Neuronal stem cell (in vitro differentiated cells): ENCODE measurements at regions not wholly inside any gene's neighbourhood (a gene's known extent, or its start where the extent isn't known, plus 50 kb on each side); places are given as distances from the start of the nearest gene placed in this dataset.

Experiments used
- DNase-seq: peaks from one replicate; pipeline ENCODE4 v3.0.0-alpha.2; 2013; ENCODE audit warnings: low spot score
- H2AFZ ChIP-seq: one replicate; pipeline ENCODE4 v1.6.1; 2013; ENCODE audit warnings: mild to moderate bottlenecking, low read length, inconsistent platforms
- H2AK5ac ChIP-seq: 2 replicates; pipeline ENCODE4 v1.6.1; 2013; ENCODE audit warnings: low read depth, mild to moderate bottlenecking, inconsistent platforms, low read length, moderate library complexity, mixed read lengths
- H2BK120ac ChIP-seq: 2 replicates; pipeline ENCODE4 v1.6.1; 2013; ENCODE audit warnings: low read depth, mild to moderate bottlenecking, inconsistent platforms, low read length, moderate library complexity, mixed read lengths
- H2BK12ac ChIP-seq: one replicate; pipeline ENCODE4 v1.6.1; 2013; ENCODE audit warnings: low read length, inconsistent platforms
- H2BK15ac ChIP-seq: 2 replicates; pipeline ENCODE4 v1.6.1; 2013; ENCODE audit warnings: mild to moderate bottlenecking, low read length, inconsistent platforms, mixed read lengths
- H2BK5ac ChIP-seq: one replicate; pipeline ENCODE4 v1.6.1; 2013; ENCODE audit warnings: inconsistent platforms, mild to moderate bottlenecking, low read length, moderate library complexity
- H3K14ac ChIP-seq: one replicate; pipeline ENCODE4 v1.6.1; 2013; ENCODE audit warnings: low read length, inconsistent platforms
- H3K18ac ChIP-seq: 2 replicates; pipeline ENCODE4 v1.6.1; 2013; ENCODE audit warnings: low read length, inconsistent platforms
- H3K23ac ChIP-seq: 2 replicates; pipeline ENCODE4 v1.6.1; 2013; ENCODE audit warnings: low read depth, mild to moderate bottlenecking, mixed read lengths, low read length, inconsistent platforms; ENCODE audit not compliant: poor library complexity
- H3K27ac ChIP-seq: replicated peaks from 3 replicates; pipeline ENCODE4 v1.5.1; 2013; ENCODE audit warnings: low read length, inconsistent platforms
- H3K27me3 ChIP-seq, 3 experiments: 2 replicates each; pipeline ENCODE4 v1.6.1; 2013; ENCODE audit warnings: low read length in 3 of 3, mild to moderate bottlenecking in 2 of 3, inconsistent platforms in 1 of 3, low read depth in 1 of 3, mixed read lengths in 1 of 3, moderate library complexity in 1 of 3; ENCODE audit not compliant: control insufficient read depth in 3 of 3, insufficient read depth in 3 of 3
- H3K36me3 ChIP-seq, 2 donors: replicated peaks in 1 of 2; 2 replicates each; pipeline ENCODE4 v1.6.1; 2013; ENCODE audit warnings: low read length in 2 of 2; ENCODE audit not compliant: control insufficient read depth in 2 of 2, insufficient read depth in 2 of 2
- H3K4ac ChIP-seq: 2 replicates; pipeline ENCODE4 v1.6.1; 2013; ENCODE audit warnings: inconsistent platforms, mild to moderate bottlenecking, low read length, moderate library complexity
- H3K4me1 ChIP-seq, 2 donors: 1 replicate in 1 of 2; 2 replicates in 1 of 2; pipeline ENCODE4 v1.6.1; 2013; ENCODE audit warnings: low read length in 2 of 2, low read depth in 1 of 2; ENCODE audit not compliant: control insufficient read depth in 2 of 2, insufficient read depth in 1 of 2
- H3K4me2 ChIP-seq: one replicate; pipeline ENCODE4 v1.6.1; 2013; ENCODE audit warnings: mild to moderate bottlenecking, low read length, inconsistent platforms; ENCODE audit not compliant: insufficient read depth, poor library complexity, severe bottlenecking
- H3K4me3 ChIP-seq, 2 donors: 2 replicates each; pipeline ENCODE4 v1.5.1; 2013; ENCODE audit warnings: low read length in 2 of 2, mild to moderate bottlenecking in 2 of 2, inconsistent platforms in 1 of 2, moderate library complexity in 1 of 2
- H3K79me1 ChIP-seq: one replicate; pipeline ENCODE4 v1.6.1; 2013; ENCODE audit warnings: low read depth, mild to moderate bottlenecking, inconsistent platforms, low read length, moderate library complexity
- H3K9ac ChIP-seq: one replicate; pipeline ENCODE4 v1.6.1; 2013; ENCODE audit warnings: mild to moderate bottlenecking, low read depth, low read length, inconsistent platforms; ENCODE audit not compliant: poor library complexity
- H3K9me3 ChIP-seq, 2 donors: replicated peaks in 1 of 2; 2 replicates each; pipeline versions ENCODE3 to v1.6.1; 2013; ENCODE audit warnings: low read length in 2 of 2, mild to moderate bottlenecking in 2 of 2, inconsistent platforms in 1 of 2, low read depth in 1 of 2, mixed read lengths in 1 of 2, moderate library complexity in 1 of 2; ENCODE audit not compliant: control insufficient read depth in 2 of 2, insufficient read depth in 1 of 2
- H4K8ac ChIP-seq: one replicate; pipeline ENCODE4 v1.6.1; 2013; ENCODE audit warnings: low read depth, mild to moderate bottlenecking, inconsistent platforms, low read length, moderate library complexity
- H4K91ac ChIP-seq: one replicate; pipeline ENCODE4 v1.6.1; 2013; ENCODE audit warnings: low read length, low read depth, mild to moderate bottlenecking, inconsistent platforms; ENCODE audit not compliant: poor library complexity
- WGBS, 2 donors: extraction: QIAGEN DNeasy Blood & Tissue Kit; methylation state at CpG; one replicate each; pipeline ENCODE4 v1.1.7; 2013; ENCODE audit warnings: missing lambda C conversion rate in 2 of 2, mixed read lengths in 1 of 2; ENCODE audit not compliant: insufficient read length in 2 of 2, insufficient replicate concordance in 1 of 2; ENCODE audit errors: extremely low coverage in 2 of 2; 5-methylcytosine and 5-hydroxymethylcytosine counted together

GRCh38 chr6:120606743-120607142 is 727.5 kb downstream of the TBC1D32 start:
- Histone ChIP-seq H3K79me1 (no peaks in the 10 kb centered on the region), H3K23ac (no peak overlapping the region), H2BK5ac (no peak overlapping the region), H3K18ac (no peak overlapping the region), H3K27me3 (no peaks in the 10 kb centered on the region), H4K91ac (no peak overlapping the region), H2AK5ac (no peak overlapping the region), H3K9me3 (no peaks in the 10 kb centered on the region), H2BK12ac (no peak overlapping the region), H3K9ac (no peak overlapping the region), H2AFZ (no peak overlapping the region), H3K4me3 (no peak overlapping the region), H3K4ac (no peak overlapping the region), H3K36me3 (no peaks in the 10 kb centered on the region), H3K14ac (no peak overlapping the region), H2BK15ac (no peak overlapping the region), H4K8ac (no peak overlapping the region), H2BK120ac (no peak overlapping the region), H3K4me1 (no peaks in the 10 kb centered on the region), H3K27ac (no peak overlapping the region), H3K4me2 (no peak overlapping the region)
- no peak for DNase-seq
- WGBS, 2 donors = no CpG with 5 or more reads among the region's 4 CpGs

GRCh38 chr6:120604510-120604909 is 729.8 kb downstream of the TBC1D32 start:
- Histone ChIP-seq H3K9ac (no peak overlapping the region), H3K36me3 (no peaks in the 10 kb centered on the region), H3K4ac (no peak overlapping the region), H3K79me1 (no peaks in the 10 kb centered on the region), H2BK12ac (no peak overlapping the region), H3K27ac (no peak overlapping the region), H2AFZ (no peak overlapping the region), H3K23ac (no peak overlapping the region), H3K27me3 (no peaks in the 10 kb centered on the region), H4K91ac (no peak overlapping the region), H3K4me3 (no peak overlapping the region), H2AK5ac (no peak overlapping the region), H2BK5ac (no peak overlapping the region), H2BK15ac (no peak overlapping the region), H3K14ac (no peak overlapping the region), H3K9me3 (no peaks in the 10 kb centered on the region), H2BK120ac (no peak overlapping the region), H3K4me2 (no peak overlapping the region), H3K18ac (no peak overlapping the region), H3K4me1 (no peaks in the 10 kb centered on the region), H4K8ac (no peak overlapping the region)
- WGBS, 2 donors = no CpG with 5 or more reads among the region's 1 CpG
- no peak for DNase-seq

GRCh38 chr6:120590611-120591010 is 743.7 kb downstream of the TBC1D32 start:
- Histone ChIP-seq H3K36me3 (no peaks in the 10 kb centered on the region), H3K9ac (no peak overlapping the region), H4K91ac (no peak overlapping the region), H2BK5ac (no peak overlapping the region), H3K27ac (no peak overlapping the region), H3K14ac (no peak overlapping the region), H2BK15ac (no peak overlapping the region), H3K9me3 (no peaks in the 10 kb centered on the region), H3K4ac (no peak overlapping the region), H3K4me1 (no peaks in the 10 kb centered on the region), H3K27me3 (no peaks in the 10 kb centered on the region), H3K4me3 (no peak overlapping the region), H3K4me2 (no peak overlapping the region), H3K79me1 (no peaks in the 10 kb centered on the region), H3K23ac (no peak overlapping the region), H2AK5ac (no peak overlapping the region), H2AFZ (no peak overlapping the region), H3K18ac (no peak overlapping the region), H2BK12ac (no peak overlapping the region), H2BK120ac (no peak overlapping the region), H4K8ac (no peak overlapping the region)
- no peak for DNase-seq
- no CpG with 5 or more reads among the region's 1 CpG for WGBS, 2 donors

GRCh38 chr6:120588424-120588823 is 745.9 kb downstream of the TBC1D32 start:
- Histone ChIP-seq H4K91ac (no peak overlapping the region), H3K18ac (no peak overlapping the region), H3K27ac (no peak overlapping the region), H4K8ac (no peak overlapping the region), H2BK5ac (no peak overlapping the region), H3K9ac (no peak overlapping the region), H3K4ac (no peak overlapping the region), H2AFZ (no peak overlapping the region), H2BK12ac (no peak overlapping the region), H3K27me3 (no peaks in the 10 kb centered on the region), H2BK15ac (no peak overlapping the region), H3K4me3 (no peak overlapping the region), H3K14ac (no peak overlapping the region), H3K23ac (no peak overlapping the region), H3K9me3 (no peaks in the 10 kb centered on the region), H3K36me3 (no peaks in the 10 kb centered on the region), H3K79me1 (no peaks in the 10 kb centered on the region), H3K4me2 (no peak overlapping the region), H2AK5ac (no peak overlapping the region), H3K4me1 (peaks cover 0 to 3% of the 10 kb centered on the region in 2 donors), H2BK120ac (no peak overlapping the region)
- DNase-seq = no peak
- no CpG with 5 or more reads among the region's 4 CpGs for WGBS, 2 donors
